Peyer's patch (tissue), 4 donors: ENCODE measurements at regions not wholly inside any gene's neighbourhood (a gene's known extent, or its start where the extent isn't known, plus 50 kb on each side); places are given as distances from the start of the nearest gene placed in this dataset.

Experiments used
- POLR2A ChIP-seq, 2 donors: fragments of 450-650 bp; IDR thresholded peaks; one replicate each; pipeline ENCODE4 v1.5.1; 2017; ENCODE audit warnings: antibody characterized with exemption in 2 of 2, mild to moderate bottlenecking in 2 of 2, moderate library complexity in 2 of 2
- TF ChIP-seq, protein P1 (sequence below), 6 experiments: fragments of 450-650 bp in 4 of 6; fragments of 200-600 bp in 2 of 6; sonication (generic) in 1 of 6; IDR thresholded peaks; one replicate each; pipeline ENCODE4 v1.5.1; 2017 to 2019; ENCODE audit warnings: antibody characterized with exemption in 6 of 6, mild to moderate bottlenecking in 3 of 6, moderate library complexity in 1 of 6

- no peak for TF ChIP-seq POLR2A (IDR thresholded peaks at IDR 0.05)
- TF ChIP-seq, protein P1, sequence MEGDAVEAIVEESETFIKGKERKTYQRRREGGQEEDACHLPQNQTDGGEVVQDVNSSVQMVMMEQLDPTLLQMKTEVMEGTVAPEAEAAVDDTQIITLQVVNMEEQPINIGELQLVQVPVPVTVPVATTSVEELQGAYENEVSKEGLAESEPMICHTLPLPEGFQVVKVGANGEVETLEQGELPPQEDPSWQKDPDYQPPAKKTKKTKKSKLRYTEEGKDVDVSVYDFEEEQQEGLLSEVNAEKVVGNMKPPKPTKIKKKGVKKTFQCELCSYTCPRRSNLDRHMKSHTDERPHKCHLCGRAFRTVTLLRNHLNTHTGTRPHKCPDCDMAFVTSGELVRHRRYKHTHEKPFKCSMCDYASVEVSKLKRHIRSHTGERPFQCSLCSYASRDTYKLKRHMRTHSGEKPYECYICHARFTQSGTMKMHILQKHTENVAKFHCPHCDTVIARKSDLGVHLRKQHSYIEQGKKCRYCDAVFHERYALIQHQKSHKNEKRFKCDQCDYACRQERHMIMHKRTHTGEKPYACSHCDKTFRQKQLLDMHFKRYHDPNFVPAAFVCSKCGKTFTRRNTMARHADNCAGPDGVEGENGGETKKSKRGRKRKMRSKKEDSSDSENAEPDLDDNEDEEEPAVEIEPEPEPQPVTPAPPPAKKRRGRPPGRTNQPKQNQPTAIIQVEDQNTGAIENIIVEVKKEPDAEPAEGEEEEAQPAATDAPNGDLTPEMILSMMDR (IDR thresholded peaks at IDR 0.05), result no peak
Measured at GRCh38 chr16:79437764-79438751, 162.5 kb downstream of the MAF start.
